ENCODE measurements at regions not wholly inside any gene's neighbourhood (a gene's known extent, or its start where the extent isn't known, plus 50 kb on each side); places are given as distances from the start of the nearest gene placed in this dataset.

DNA sequence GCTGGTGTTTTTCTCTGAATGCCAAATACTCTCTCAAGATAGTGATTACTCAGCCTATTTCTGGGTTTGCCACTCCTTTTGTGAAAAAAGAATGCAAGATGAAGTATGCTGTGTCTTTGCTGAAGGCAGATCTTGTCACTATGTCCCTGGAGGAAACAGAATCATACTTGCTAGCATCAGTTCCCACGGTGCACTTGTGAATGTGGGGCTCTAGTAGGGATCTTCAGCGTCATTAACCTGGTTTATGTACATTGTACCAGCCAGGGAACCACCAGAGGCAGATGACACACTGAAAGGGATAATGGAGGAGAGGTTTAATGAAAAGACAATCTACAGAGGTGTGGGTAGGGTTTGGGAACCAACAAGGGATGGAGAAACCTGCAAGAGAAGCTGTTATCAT, 131.0 kb upstream of the CXCR4 start:
- TF ChIP-seq POLR2A (conservative IDR thresholded peaks at IDR 0.05) = no peak
- TF ChIP-seq, protein P1, sequence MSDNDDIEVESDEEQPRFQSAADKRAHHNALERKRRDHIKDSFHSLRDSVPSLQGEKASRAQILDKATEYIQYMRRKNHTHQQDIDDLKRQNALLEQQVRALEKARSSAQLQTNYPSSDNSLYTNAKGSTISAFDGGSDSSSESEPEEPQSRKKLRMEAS (CRISPR knock-in tag; IDR thresholded peaks at IDR 0.05) = no peak
- no peak for TF ChIP-seq ASH1L (IDR thresholded peaks at IDR 0.05; ENCODE audit: borderline replicate concordance, low read depth, partially characterized antibody)
- no peak for TF ChIP-seq SREBF2 (CRISPR knock-in tag; IDR thresholded peaks at IDR 0.05)
- TF ChIP-seq ZNF699 (CRISPR knock-in tag; IDR thresholded peaks at IDR 0.05; ENCODE audit: insufficient replicate concordance) = no peak
- TF ChIP-seq RAD21 (CRISPR knock-in tag; conservative IDR thresholded peaks at IDR 0.05 in 1 of 2, IDR thresholded peaks at IDR 0.05 in 1 of 2) = no peak
- TF ChIP-seq ZNF263 (CRISPR knock-in tag; IDR thresholded peaks at IDR 0.05; ENCODE audit: borderline replicate concordance) = no peak
- no peak for TF ChIP-seq SPI1 (IDR thresholded peaks at IDR 0.05; ENCODE audit: borderline replicate concordance, low read depth, low read length)
- no peak for TF ChIP-seq ATF1 (CRISPR knock-in tag; IDR thresholded peaks at IDR 0.05)
- no peak for TF ChIP-seq ATF1 (tag; IDR thresholded peaks at IDR 0.05)
- no peak for TF ChIP-seq ZNF408 (CRISPR knock-in tag; IDR thresholded peaks at IDR 0.05; ENCODE audit: low read depth)
- TF ChIP-seq TOE1 (IDR thresholded peaks at IDR 0.05; ENCODE audit: borderline replicate concordance) = no peak
- no peak for TF ChIP-seq TOE1 (CRISPR knock-in tag; IDR thresholded peaks at IDR 0.05; ENCODE audit: borderline replicate concordance, low read depth)
